Large intestine (tissue), 3 donors: ENCODE measurements at regions not wholly inside any gene's neighbourhood (a gene's known extent, or its start where the extent isn't known, plus 50 kb on each side); places are given as distances from the start of the nearest gene placed in this dataset.
"Not testable (repeated sequence)": the region's sequence is repeated elsewhere in the genome, so short reads cannot be mapped to it uniquely, and the experiment has no call there.

Experiments
- DNase-seq, 2 donors: peaks; one replicate each; pipeline versions ENCODE4 v3.0.0 to v3.0.0-alpha.2; 2013
- H3K27ac ChIP-seq: one replicate; pipeline ENCODE4 v1.5.1; 2013; ENCODE audit warnings: low read length
- H3K27me3 ChIP-seq: 2 replicates; pipeline ENCODE4 v1.6.1; 2013; ENCODE audit warnings: low read length; ENCODE audit not compliant: control insufficient read depth, insufficient read depth
- H3K36me3 ChIP-seq: 2 replicates; pipeline ENCODE4 v1.6.1; 2013; ENCODE audit warnings: low read length; ENCODE audit not compliant: control insufficient read depth, insufficient read depth
- H3K4me1 ChIP-seq: one replicate; pipeline ENCODE4 v1.6.1; 2013; ENCODE audit warnings: low read length; ENCODE audit not compliant: control insufficient read depth, insufficient read depth
- H3K4me3 ChIP-seq: one replicate; pipeline ENCODE4 v1.5.1; 2013; ENCODE audit warnings: low read length
- H3K9me3 ChIP-seq: one replicate; pipeline ENCODE4 v1.6.1; 2013; ENCODE audit warnings: mild to moderate bottlenecking, low read depth, low read length, moderate library complexity; ENCODE audit not compliant: control insufficient read depth
- WGBS: methylation state at CpG from one replicate; pipeline ENCODE4 v1.1.5; 2013; ENCODE audit warnings: low lambda C conversion rate; ENCODE audit not compliant: insufficient coverage; 5-methylcytosine and 5-hydroxymethylcytosine counted together

- WGBS: 69% methylated on average over 3 of the region's 3 CpGs
- Histone ChIP-seq H3K27ac (no peak overlapping the region), H3K27me3 (no peaks in the 10 kb centered on the region), H3K36me3 (no peaks in the 10 kb centered on the region), H3K4me1 (no peaks in the 10 kb centered on the region), H3K9me3 (no peaks in the 10 kb centered on the region), H3K4me3 (no peak overlapping the region)
- no peak for DNase-seq
Observed at GRCh38 chr5:157941616-157942015, 82.7 kb upstream of the CLINT1 start.

- H3K27me3 ChIP-seq, H3K36me3 ChIP-seq, H3K9me3 ChIP-seq, H3K4me3 ChIP-seq, H3K4me1 ChIP-seq, H3K27ac ChIP-seq, DNase-seq: not testable (repeated sequence)
- WGBS: no CpG with 5 or more reads among the region's 6 CpGs
Observed at GRCh38 chr5:157938101-157938500, 79.2 kb upstream of the CLINT1 start.

GRCh38 chr5:157936776-157937501 is 78.0 kb upstream of the CLINT1 start:
- not testable (repeated sequence) for H3K27me3 ChIP-seq, DNase-seq, H3K27ac ChIP-seq, H3K36me3 ChIP-seq, H3K4me1 ChIP-seq, H3K9me3 ChIP-seq, H3K4me3 ChIP-seq
- no CpG with 5 or more reads among the region's 3 CpGs for WGBS

GRCh38 chr5:157934600-157934999 is 75.7 kb upstream of the CLINT1 start:
- no CpG with 5 or more reads among the region's 3 CpGs for WGBS

GRCh38 chr5:157933005-157933404 is 74.1 kb upstream of the CLINT1 start:
- DNase-seq: no peak
- H3K4me1 ChIP-seq: no peaks in the 10 kb centered on the region
- WGBS: no CpG with 5 or more reads among the region's 5 CpGs
- no peaks in the 10 kb centered on the region for H3K27me3 ChIP-seq
- H3K27ac ChIP-seq: no peak overlapping the region
- H3K4me3 ChIP-seq: no peak overlapping the region
- no peaks in the 10 kb centered on the region for H3K36me3 ChIP-seq
- H3K9me3 ChIP-seq: no peaks in the 10 kb centered on the region

More at GRCh38 chr5:157934600-157934999, 75.7 kb upstream of the CLINT1 start:
- Histone ChIP-seq H3K9me3 (no peaks in the 10 kb centered on the region), H3K4me1 (no peaks in the 10 kb centered on the region), H3K27me3 (no peaks in the 10 kb centered on the region), H3K27ac (no peak overlapping the region), H3K4me3 (no peak overlapping the region), H3K36me3 (no peaks in the 10 kb centered on the region)
- no peak for DNase-seq

GRCh38 chr5:157930710-157931109 is 71.8 kb upstream of the CLINT1 start:
- DNase-seq: no peak
- H3K4me3 ChIP-seq: no peak overlapping the region
- H3K4me1 ChIP-seq: peaks cover 13% of the 10 kb centered on the region
- no peaks in the 10 kb centered on the region for H3K36me3 ChIP-seq
- no peak overlapping the region for H3K27ac ChIP-seq
- no peaks in the 10 kb centered on the region for H3K9me3 ChIP-seq
- no peaks in the 10 kb centered on the region for H3K27me3 ChIP-seq
- no CpG with 5 or more reads among the region's 7 CpGs for WGBS

- no peak overlapping the region for H3K27ac ChIP-seq
- no CpG with 5 or more reads among the region's 4 CpGs for WGBS
- DNase-seq: no peak
- H3K27me3 ChIP-seq: no peaks in the 10 kb centered on the region
- no peaks in the 10 kb centered on the region for H3K9me3 ChIP-seq
- peaks cover 23% of the 10 kb centered on the region for H3K4me1 ChIP-seq
- no peaks in the 10 kb centered on the region for H3K36me3 ChIP-seq
- no peak overlapping the region for H3K4me3 ChIP-seq
Observed at GRCh38 chr5:157926977-157927376, 68.0 kb upstream of the CLINT1 start.

- 56% methylated on average over 3 of the region's 14 CpGs for WGBS
- Histone ChIP-seq H3K27me3 (no peaks in the 10 kb centered on the region), H3K27ac (no peak overlapping the region), H3K36me3 (no peaks in the 10 kb centered on the region), H3K4me1 (peaks cover 23% of the 10 kb centered on the region), H3K9me3 (no peaks in the 10 kb centered on the region), H3K4me3 (no peak overlapping the region)
- peak in 1 of 2 donors; percentile 63 for DNase-seq
Observed at GRCh38 chr5:157925786-157926671, 67.1 kb upstream of the CLINT1 start.

- Histone ChIP-seq H3K36me3 (no peaks in the 10 kb centered on the region), H3K4me3 (no peak overlapping the region), H3K27me3 (no peaks in the 10 kb centered on the region), H3K9me3 (no peaks in the 10 kb centered on the region), H3K4me1 (peaks cover 24% of the 10 kb centered on the region), H3K27ac (peak overlapping the region; percentile 58)
- no CpG with 5 or more reads among the region's 8 CpGs for WGBS
- DNase-seq: peak in 1 of 2 donors; percentile 81
Observed at GRCh38 chr5:157924931-157925729, 66.2 kb upstream of the CLINT1 start.

- DNase-seq: no peak
- no peak overlapping the region for H3K4me3 ChIP-seq
- H3K27me3 ChIP-seq: no peaks in the 10 kb centered on the region
- peaks cover 31% of the 10 kb centered on the region for H3K4me1 ChIP-seq
- WGBS: no CpG with 5 or more reads among the region's 2 CpGs
- no peaks in the 10 kb centered on the region for H3K36me3 ChIP-seq
- no peaks in the 10 kb centered on the region for H3K9me3 ChIP-seq
- H3K27ac ChIP-seq: peak overlapping the region; percentile 58
Observed at GRCh38 chr5:157924490-157924889, 65.5 kb upstream of the CLINT1 start.
